ENCODE measurements at regions not wholly inside any gene's neighbourhood (a gene's known extent, or its start where the extent isn't known, plus 50 kb on each side); places are given as distances from the start of the nearest gene placed in this dataset.

DNA sequence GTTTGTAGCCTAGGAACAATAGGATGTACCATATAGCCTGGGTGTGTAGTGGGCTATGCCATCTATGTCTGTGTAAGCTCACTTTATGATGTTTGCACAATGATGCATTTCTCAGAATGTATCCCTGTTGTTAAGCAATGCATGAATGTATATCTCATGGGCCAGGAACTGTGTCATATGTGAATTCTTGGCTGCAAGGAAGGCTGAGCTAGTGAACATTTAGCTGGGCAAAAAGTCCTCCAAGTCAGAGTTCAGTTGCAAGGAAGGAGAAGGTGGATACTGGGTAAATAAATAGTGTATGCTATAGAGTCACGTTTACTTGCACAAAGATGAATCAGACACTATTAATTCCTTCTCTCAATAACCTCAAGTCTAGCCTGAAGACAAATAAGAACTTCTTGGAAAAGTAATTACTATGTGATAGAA, 136.1 kb downstream of the EHF start:
- TF ChIP-seq POLR2A (IDR thresholded peaks at IDR 0.05): no peak
- TF ChIP-seq, protein P1, sequence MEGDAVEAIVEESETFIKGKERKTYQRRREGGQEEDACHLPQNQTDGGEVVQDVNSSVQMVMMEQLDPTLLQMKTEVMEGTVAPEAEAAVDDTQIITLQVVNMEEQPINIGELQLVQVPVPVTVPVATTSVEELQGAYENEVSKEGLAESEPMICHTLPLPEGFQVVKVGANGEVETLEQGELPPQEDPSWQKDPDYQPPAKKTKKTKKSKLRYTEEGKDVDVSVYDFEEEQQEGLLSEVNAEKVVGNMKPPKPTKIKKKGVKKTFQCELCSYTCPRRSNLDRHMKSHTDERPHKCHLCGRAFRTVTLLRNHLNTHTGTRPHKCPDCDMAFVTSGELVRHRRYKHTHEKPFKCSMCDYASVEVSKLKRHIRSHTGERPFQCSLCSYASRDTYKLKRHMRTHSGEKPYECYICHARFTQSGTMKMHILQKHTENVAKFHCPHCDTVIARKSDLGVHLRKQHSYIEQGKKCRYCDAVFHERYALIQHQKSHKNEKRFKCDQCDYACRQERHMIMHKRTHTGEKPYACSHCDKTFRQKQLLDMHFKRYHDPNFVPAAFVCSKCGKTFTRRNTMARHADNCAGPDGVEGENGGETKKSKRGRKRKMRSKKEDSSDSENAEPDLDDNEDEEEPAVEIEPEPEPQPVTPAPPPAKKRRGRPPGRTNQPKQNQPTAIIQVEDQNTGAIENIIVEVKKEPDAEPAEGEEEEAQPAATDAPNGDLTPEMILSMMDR (IDR thresholded peaks at IDR 0.05): no peak
